ENCODE measurements at regions not wholly inside any gene's neighbourhood (a gene's known extent, or its start where the extent isn't known, plus 50 kb on each side); places are given as distances from the start of the nearest gene placed in this dataset.
"Not testable (repeated sequence)": the region's sequence is repeated elsewhere in the genome, so short reads cannot be mapped to it uniquely, and the experiment has no call there.

DNA sequence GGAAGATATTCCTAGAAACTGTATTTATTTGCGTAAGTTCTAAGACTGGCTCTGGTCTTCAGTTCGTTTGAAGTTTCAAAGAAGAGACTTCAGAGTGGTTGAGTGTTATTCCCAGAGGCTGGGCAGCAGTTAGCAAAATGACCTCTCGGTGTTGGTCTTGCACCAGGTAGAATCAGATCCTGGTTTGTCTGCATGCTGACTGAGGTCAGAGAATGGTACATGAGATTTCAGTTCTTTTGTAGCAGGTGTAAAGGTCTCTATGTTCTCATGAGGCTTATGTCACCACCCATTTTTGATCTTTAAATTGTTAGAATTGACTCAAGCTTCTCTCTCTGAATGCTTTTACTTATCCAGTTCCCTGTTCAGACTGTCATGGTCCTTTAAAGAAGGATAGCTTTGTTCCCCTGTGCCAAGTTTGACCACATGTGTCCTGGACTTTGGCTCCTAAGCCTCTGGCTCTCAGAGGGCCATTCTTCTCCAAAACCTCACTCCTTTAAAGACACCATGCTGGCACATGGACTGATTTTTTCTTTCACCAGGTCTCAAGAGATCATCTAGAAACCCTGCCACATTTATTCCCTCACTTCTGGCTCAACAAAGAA, 355.8 kb upstream of the BOD1L1 start:
- DNase-seq: no peak

DNA sequence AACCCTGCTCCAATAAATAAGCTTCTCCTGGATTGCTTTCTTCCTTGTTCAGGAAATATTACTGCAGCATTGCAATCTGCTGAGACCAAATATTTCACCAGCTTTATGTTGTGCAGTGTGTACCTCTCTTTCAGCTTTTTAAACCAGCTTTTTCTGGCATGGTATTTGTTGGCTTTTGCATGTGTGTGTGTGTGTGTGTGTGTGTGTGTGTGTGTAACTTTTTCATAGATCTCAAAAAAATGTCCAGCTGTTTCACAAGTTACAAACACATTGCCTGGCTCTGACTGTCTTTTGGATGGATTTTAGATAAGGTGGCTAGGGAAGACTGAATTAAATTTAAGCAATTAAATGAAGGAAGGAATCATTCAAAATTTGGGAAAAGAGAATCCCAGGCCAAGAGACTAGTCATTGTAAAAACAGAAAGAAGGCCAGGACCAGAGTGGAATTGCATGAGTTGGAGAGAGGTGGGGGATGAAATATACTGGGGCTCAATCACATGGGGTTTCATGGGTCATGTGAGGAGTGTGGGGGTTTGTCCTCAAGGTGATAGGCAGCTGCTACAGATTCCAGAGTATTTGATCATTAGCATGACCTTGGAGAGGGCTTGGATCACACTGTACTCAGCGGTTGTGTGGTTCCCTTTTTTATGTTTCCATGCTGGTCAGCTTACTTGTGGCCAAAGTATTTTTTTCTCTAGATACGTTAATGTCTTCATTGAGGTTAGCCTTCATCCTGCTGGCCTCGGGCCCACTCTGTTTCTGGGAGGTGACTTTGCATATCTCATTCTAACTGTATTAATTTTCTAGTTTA, 357.7 kb upstream of the BOD1L1 start:
- no peak for DNase-seq

DNA sequence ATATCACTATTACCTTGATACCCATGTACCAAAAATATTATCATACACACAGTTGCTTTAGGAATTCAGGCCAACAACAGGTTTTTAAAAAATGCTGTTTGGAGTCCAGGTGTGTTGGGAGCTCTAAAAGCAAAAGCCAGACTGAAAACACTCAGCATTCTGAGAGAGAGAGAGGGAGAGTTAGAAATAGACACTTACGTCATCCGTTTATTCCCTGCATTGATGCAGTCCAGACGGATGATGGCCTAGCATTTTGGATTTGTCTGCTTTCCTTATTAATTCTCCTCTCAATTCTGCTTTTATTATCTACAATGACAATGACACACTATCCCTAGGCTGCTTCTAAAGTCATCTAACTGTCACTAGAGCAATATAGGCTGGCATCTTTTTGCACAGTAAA, 358.3 kb upstream of the BOD1L1 start:
- peak in 1 of 51 donors; percentile 29 for DNase-seq

DNA sequence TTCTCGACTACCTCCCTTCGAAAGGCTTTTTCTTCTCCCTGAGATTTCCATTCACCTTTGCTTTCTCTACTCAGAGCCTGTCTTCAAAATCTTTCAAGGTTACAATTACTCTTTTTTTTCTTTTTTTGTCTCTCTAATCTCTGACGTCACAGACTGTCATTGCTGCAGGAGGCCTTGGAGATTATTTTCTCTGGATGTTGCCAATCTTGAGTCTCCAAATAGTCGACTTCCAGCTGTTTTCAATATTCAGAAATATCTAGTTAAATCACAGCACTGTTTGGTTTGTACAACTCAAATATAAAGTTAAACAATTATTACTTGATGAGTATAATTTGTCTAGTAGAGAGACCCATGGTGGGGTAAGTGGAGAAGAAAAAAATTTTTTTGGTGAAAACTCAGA, 359.0 kb upstream of the BOD1L1 start:
- DNase-seq: no peak

DNA sequence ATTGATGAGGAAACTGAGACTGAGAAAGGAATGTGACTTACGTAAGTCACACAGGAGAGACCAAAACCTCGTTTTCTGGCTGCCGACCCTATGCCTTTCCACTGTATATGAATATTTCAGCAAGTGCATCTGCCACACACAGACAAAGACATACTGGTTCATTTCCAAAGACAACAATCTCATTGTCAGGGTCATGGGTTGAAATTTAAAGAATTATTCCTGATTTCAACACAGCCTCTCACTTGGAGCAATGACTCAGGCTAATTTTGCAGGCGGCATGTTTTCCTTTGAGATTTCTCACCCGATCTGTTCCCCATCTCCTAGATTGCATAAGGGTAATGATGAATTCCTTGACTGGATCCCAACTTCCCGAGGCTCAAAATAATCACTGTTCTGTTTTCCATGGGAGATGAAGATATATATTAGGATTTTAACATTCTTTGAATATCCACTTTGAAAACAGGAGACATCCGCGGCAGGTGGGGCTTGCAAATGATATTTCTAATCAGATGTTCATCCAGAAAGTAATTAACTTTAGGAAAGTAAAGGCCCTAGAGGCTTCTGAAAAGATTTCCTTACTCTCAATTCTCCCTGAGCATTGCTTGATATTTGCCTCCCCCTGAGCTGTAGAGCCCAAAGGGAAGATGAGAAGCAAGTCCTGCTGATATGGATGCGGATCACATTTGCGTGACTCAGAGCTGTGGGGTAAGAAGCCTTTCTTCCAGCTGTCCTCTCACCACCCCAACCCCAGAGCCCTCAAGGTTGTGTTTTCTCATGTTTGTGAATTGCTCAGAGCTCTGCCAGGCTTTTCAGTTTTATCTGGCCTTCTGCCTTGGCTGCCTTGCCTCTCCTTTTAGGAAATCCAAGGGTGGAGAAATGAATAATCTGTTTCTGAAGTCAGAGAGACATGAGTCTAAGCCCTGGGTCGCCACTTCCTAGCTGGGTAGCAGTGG, 361.1 kb upstream of the BOD1L1 start:
- peak in 23 of 51 donors; percentile 1 to 56 (median 20) for DNase-seq

DNA sequence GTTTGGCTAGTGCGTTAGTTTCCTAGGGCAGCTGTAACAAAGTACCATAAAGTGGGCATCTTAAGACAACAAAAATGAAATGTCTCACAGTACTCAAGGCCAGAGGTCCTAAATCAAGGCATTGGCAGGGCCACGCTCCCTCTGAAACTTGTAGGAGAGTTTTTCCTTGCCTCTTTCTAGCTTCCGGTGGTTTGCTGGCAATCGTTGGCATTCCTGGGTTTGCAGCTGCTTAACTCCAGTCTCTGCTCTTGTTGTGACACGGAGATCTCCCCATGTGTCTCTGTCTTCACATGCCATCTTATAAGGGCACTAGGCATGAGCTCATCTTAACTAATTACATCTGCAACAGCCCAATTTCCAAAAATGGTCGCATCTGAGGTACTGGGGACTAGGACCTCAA, 362.0 kb upstream of the BOD1L1 start:
- DNase-seq: no peak

DNA sequence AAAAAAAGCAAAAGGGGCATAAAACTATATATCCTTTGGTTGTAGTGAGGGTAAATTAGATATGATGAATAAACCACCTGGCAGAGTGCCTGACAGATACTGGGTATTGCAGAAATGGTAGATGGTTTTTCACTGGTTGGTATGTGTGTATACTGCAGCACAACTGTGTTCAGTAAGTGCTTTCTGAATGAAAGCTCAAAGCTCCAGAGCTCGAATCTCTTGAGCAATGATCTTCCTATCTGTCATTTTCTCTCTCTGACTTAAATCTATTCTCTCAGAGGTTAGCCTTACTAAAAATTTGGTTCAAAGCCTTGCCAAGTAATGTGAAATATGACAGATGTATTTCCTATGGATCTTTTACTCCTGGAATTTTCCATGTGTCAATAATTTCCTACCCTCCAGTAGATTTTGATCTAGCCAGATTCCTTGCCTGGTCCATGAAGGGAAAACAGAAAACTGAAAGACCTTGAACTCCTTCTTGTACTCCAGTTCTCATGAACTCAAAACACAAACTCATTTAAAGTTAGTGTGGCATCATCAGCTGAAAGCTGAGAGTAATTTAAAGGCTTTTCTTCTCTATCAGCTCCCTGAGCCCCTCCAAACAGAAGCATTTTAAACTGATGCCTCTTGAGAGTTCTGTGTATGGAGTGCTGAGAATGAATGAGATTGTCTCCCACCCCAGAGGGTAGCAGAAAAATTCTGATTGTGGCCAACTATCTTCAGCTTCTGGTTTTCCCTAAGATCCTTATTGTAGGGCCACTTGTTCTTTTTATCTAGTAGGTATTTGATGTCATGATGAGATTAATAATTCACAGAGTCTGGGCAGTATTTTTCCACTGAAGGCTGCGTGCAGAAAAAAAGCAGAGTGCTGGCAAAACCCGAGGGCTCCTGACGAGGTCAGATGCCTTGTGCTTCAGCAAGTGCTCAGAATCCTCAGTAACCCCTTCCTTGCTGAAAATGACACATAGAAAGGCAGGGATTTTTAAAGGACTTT, 363.4 kb upstream of the BOD1L1 start:
- DNase-seq: peak in 1 of 51 donors; percentile 3

DNA sequence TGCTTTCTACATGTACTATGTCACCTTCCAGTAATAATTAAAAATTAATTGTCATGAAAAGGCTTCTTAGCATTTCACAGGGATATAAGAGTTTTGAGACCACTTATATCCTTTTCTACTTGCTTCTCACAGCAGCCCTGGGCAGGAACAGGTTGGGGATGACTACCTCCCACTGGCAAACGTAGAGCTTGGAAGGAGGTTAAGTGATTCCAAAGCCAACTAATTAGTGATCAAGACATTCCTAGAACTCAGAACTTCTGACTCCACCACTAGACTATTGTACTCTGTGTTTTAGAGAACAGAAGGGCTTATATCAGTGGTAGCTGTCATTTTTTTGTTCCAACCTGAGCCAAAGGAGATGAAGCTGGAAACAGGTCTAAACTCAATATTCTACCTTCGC, 364.5 kb upstream of the BOD1L1 start:
- no peak for DNase-seq

DNA sequence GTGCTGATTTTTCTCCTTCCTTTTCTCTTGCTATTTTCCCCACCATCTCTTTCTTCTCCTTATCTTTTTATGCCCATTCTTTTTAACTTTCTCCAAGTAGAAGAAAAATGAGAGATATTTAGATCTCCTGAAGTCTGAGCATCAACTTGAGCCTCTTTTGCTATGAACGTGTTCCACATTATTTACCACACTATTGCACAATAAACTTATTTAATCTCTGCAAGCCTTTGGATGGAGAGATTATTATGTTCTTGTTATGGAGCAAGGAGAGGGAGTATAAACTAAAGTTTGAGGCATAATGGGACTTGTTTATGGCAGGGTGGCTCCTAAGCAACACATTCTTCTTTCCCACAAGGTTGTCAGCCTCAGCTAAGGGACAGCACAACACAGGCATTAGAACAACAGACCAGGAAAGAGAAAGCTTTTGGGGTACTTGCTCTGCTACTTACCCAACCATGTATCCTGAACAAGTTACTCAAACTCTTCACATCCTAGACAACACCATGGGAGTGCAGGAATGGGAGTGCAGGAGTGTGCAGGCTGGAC, 365.5 kb upstream of the BOD1L1 start:
- no peak for DNase-seq

DNA sequence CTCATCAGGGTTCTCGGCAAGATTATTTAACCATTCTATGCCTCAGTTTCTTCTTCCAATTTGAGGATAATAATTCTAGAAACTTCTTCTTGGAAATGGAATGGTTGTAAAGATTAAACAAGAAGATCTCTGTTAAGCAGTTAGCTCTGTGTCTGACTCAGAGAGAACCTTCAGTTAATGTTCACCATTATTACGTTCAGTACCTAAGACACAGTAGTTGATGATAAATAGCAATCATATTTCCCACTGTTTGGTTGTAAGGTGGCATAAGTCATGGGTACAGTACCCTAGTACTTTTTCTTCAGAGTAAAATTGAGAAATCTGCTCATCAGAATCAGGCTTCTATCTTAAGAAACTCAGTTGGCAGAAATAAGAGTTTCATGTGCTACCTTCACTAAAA, 366.5 kb upstream of the BOD1L1 start:
- no peak for DNase-seq

DNA sequence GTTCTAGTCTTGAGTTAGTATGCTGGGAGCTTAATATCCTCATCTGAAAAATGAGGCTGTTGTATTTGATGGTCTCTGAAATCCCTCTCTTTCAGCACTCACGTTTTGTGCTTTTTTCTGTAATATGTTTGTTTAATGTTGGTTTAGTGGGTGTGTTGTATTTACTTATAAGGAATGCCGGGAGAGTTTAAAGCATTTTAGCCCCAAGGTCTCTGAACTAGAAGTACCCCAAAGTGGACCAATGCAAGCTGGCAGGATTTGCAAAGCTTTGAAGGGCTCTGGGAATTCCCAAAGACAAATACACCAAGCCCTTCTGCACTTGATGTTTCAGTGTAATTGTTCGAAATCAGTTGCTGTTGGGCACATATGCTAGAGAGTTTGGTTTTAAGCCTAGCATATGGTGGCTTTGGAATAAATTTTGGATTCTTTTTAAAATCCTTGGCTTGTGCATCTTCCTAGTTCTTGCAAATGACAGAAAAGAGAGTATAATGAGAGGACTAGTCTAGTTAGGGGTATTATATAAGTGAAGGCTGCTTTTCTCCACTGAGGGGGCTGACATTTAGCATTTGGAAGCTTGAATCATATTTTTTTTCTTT, 371.4 kb upstream of the BOD1L1 start:
- DNase-seq: no peak

DNA sequence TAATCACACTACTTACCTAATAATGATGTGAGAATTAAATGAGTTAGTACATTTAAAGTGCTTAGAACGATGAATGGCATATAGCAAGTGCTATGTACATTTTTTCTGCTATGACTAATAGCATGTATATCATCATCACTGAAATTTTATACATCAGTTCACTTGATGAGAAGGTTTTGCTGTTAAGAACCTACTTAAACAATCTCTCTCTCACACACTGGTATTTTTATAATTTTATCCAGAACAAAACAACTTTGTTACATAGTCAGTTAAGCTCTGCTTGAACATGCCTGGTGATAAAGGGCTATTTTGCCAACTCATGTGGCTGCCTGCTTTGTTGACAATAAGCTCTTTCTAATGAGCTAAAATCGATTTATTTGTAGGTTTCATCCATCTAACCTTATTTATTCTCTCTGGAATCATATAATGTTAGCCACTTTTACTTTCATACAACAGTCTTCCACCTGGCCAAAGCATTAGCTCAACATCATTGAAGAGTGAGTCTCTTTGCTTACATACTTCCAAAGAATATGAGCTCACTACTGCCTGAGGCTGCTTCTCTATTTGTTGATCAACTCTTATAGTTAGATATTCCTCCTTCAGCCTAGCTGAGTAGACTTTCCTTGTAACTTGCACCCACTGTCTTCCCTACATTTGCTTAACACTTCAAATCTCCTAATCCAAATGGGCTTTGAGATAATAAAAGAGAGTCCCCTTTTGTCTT, 372.7 kb upstream of the BOD1L1 start:
- DNase-seq: no peak

DNA sequence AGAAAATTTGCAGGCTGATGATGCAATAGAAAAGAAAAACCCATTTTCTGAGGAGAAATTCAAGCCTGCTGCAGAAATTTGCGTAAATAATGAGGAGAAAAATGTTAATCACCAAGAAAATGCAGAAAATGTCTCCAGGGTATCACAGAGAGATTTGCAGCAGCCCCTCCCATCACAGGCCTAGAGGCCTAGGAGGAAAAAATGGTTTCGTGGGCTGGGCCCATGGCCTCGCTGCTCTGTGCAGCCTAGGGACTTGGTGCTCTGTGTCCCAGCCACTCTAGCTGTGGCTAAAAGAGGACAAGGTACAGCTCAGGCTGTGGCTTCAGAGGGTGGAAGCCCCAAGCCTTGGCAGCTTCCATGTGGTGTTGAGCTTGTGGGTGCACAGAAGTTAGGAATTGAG, 374.8 kb upstream of the BOD1L1 start:
- DNase-seq: not testable (repeated sequence)

DNA sequence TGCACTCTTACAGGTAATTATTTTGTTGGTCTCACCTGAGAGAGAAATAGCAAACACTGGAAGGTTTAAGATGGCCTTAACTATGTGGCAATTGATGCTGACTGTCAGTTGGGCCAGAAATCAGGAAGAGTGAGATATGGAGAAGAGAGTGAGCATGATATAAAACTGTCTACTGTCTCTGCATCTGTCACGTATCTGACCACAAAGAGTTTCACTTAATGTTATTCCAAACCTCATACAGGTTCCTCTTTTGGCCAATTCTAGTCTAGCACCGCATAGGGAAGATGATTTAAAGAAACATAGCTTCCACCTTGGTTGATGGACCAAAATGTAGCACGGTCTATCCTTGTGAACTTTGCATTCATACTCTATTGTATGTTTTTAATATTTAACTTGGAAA, 381.0 kb upstream of the BOD1L1 start:
- DNase-seq: no peak

DNA sequence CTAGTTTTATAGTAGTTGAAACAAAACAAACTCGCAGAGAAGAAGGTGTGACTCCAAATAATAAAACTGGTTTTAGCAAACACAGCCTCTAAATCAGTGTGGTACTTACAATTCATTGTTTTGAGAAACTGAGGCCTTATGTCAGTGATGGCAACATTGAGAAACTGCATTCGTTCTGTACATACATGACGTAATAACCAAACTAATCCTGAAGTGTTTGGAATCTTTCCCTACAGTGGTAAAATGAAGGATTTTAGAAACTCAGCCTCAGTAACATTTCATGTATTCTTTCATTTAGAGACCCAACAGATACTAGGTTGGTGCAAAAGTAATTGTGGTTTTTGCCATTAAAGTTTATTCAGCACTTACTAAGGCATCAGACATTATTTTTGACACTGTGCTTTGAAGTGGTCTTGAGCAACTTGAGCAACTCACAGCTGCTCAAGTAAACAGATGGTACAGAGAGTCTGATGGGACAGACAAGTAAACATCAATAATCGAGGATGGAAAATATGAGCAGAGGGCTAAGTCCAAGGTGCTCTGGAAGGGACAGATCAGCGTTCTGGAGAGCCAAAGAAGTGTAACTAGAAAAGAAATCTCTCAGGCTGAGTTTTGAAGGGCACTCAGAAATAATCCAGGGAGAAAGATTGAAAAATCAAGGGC, 390.8 kb upstream of the BOD1L1 start:
- no peak for DNase-seq

DNA sequence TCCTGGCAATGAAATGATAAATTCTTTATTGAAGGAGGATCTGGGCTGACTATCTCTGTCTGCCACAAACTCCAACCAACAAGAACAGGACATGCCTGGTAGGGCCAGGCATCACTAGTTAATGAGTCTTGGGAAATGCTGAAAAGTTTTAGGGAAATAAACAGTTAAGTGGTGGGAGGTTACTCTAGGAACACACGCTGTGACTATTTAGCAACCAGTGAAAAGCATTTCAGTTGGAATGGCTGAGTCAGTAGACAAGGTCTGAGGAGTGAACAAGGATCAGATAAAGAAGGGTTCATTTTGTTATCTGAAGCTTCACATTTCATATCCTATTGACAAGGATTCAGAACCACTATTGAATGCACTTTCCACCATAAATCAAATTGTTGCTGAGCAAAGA, 394.9 kb upstream of the BOD1L1 start:
- no peak for DNase-seq

DNA sequence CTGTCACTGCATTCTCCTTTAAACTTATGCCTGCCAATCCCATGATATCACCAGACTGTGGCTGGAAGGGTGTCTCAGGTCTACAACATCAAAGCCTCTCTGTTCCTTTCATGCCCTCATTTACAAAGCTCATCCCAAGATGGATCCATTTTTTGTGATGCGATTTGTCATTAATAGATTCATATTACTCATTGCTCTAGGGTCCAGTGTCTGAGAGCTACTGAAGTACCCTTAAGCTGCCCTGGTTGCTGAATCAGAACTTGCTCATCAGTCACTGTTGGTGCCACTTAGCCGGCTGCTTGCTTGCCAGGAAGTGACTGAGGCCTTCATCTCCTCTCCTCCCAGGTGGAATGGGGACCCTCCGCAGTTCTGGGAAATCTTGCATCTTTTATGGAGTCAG, 395.5 kb upstream of the BOD1L1 start:
- no peak for DNase-seq

DNA sequence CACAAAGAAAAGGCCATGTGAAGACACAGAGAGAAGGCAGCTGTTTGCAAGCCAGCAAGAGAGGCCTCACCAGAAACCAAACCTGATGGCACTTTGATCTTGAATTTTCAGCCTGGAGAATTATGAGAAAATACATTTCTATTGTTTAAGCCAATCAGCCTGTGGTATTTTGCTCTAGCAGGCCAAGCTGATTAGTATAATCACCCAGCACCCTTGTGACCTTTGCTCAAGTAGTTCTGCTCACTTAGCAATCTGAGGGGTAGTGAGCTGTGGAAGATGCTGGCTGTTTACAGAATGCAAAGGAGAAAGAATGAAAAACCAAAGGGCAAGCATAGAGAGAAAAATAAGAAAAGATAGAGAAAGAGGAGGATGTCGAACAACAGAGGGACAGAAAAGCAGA, 396.4 kb upstream of the BOD1L1 start:
- DNase-seq: no peak

DNA sequence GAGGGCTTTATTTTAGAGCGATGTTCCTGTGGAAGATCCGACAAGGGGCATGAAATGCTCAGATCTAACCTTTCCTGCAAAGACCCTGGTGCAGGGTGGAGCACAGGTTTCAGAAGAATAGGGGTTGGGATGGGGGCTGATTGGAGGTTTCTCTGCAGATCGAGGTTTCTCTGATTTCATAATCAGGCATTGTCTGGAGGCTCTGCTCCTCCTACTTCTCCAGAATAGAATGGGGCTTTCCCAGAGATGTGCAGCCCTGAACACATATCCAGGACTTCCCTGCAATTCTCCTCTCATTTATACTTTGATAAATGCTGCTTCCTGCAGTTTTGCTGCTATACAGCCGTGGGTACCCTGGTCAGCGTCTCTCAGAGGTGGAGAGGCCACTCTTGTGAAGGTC, 397.6 kb upstream of the BOD1L1 start:
- DNase-seq: no peak

All from hypothalamus (tissue), 51 donors.